GM12873 (cell line): ENCODE measurements at regions not wholly inside any gene's neighbourhood (a gene's known extent, or its start where the extent isn't known, plus 50 kb on each side); places are given as distances from the start of the nearest gene placed in this dataset.

Experiments used
- TF ChIP-seq, protein P1 (sequence below): IDR thresholded peaks from 2 replicates; pipeline ENCODE4 v1.5.1; 2012; ENCODE audit warnings: low read depth, mild to moderate bottlenecking, moderate library complexity, low read length, control low read depth; ENCODE audit not compliant: insufficient read depth; ENCODE audit errors: missing control alignments

DNA sequence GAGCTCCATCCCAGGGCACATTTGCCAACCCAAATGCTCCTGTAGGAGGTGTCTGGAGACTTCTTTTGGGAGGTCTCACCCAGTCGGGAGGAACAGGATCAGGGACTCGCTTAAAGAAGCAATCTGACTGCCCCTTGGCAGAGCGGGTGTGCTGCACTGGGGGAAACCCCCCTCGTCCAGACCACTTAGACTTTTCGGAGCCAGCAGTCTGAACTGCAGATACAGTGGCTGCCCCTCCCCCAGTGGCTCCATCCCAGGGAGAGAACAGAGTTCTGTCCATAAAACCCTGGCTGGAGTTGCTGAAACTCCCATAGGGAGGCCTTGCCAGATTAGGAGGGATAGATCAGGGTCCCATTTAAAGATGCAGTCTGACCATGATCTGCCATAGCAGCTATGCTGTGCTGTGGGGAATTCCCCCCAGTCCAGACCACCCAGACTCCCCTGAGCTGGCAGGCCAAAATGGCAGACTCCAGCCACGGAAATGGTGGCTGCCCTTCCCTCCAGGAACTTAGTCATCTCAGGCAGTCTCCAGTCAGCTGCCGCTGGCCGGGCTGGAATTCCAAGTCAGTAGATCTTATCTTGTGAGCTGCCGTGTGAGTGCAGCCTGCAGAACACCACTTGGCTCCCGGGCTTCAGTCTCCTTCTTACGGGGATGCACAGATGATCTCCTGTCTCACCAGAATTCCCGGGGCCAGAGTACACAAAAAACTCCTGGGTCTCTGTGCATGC is 278.1 kb upstream of the SASH1 start:
- TF ChIP-seq, protein P1, sequence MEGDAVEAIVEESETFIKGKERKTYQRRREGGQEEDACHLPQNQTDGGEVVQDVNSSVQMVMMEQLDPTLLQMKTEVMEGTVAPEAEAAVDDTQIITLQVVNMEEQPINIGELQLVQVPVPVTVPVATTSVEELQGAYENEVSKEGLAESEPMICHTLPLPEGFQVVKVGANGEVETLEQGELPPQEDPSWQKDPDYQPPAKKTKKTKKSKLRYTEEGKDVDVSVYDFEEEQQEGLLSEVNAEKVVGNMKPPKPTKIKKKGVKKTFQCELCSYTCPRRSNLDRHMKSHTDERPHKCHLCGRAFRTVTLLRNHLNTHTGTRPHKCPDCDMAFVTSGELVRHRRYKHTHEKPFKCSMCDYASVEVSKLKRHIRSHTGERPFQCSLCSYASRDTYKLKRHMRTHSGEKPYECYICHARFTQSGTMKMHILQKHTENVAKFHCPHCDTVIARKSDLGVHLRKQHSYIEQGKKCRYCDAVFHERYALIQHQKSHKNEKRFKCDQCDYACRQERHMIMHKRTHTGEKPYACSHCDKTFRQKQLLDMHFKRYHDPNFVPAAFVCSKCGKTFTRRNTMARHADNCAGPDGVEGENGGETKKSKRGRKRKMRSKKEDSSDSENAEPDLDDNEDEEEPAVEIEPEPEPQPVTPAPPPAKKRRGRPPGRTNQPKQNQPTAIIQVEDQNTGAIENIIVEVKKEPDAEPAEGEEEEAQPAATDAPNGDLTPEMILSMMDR = no peak

DNA sequence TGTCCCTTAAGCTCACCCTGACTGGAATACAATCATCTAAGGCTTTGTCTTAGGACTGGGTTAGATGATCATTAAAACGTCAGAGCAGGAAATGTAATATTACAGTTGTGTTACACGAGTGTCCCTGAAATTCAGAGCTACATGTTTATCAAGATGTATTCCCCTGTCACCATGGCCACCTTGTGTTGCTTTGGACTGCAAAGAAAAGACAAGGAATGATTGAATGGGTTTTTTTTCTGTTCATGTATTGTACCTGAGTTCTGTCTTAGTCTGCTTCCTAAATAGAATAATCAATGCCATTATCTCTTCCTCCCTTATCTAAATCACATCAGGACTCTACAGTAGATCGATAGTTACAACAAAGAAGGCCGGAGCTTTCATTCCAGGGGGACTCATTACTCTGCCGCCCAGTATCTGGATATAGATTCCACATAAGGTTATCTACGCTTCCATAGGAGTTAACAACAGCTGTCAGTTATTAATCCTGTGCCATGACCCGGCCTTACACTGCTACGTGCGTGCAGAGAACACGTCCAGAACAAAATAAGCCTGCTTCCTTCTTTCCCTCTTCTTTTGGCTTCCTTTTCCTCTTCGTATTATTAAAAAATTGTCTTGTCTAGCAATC is 274.1 kb upstream of the SASH1 start:
- TF ChIP-seq, protein P1 = no peak

- TF ChIP-seq, protein P1 = no peak
Measured at GRCh38 chr6:148069256-148069655, 273.4 kb upstream of the SASH1 start.

DNA sequence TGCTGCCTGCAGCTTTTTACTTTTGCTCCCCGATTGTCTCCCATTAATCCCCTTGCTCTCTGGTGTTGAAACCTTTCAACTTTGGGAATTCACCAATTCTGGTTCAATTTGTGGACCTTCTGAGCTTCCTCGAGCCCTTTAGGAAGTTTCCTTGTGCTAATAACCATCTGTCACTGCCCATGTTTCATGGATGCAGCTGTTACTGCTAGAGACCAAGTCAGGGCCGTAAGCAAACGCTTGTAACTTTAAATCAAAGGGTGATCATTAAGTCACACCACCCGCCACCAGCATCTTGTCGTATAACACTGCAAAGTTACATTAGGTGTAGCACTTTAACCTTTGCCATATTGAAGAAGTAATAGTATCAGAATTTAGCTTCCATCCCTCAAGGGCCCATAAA is 268.3 kb upstream of the SASH1 start:
- TF ChIP-seq, protein P1 = no peak

DNA sequence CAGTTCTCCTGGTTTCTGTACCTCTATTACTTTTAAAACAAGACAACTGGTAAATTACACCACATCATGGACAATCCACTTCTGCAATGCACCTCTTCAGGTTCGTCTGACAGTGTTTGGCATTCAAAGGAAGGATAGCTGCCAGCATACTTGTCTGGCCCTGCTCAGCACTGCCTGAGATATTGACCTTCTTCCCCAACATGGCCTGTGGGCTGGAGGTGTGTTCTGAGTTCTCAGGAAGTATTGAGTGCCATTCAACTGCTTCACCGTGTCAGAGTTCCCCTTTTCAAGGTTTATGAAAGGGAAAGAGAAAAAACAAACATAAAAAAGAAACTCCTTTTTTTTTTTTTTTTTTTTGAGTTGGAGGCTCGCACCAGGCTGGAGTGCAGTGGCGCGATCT is 267.9 kb upstream of the SASH1 start:
- TF ChIP-seq, protein P1 = no peak

GRCh38 chr6:148075352-148075751 is 267.3 kb upstream of the SASH1 start:
- TF ChIP-seq, protein P1 = no peak

- TF ChIP-seq, protein P1 = no peak
Measured at GRCh38 chr6:148076051-148076450, 266.6 kb upstream of the SASH1 start.
